IMR-90 (cell line): ENCODE measurements at regions not wholly inside any gene's neighbourhood (a gene's known extent, or its start where the extent isn't known, plus 50 kb on each side); places are given as distances from the start of the nearest gene placed in this dataset.
A peak's percentile ranks its signal among the peaks of the same experiment; 100 is the strongest.

Experiments used
- ATAC-seq: fragments of 200-7000 bp; cut with Tn5 transposase; 2 replicates; pipeline ENCODE4 v1.9.1; 2020; ENCODE audit warnings: low read depth, mild to moderate bottlenecking, moderate library complexity
- BruUV-seq: library from RNA; stranded (reverse); fragments of 400-500 nt; replicated peaks from 2 replicates; lab custom pipeline; 2021; lab: Mats Ljungman, UMichigan
- CTCF ChIA-PET: fragments of 300-600 bp; formaldehyde crosslinking; extraction: SDS; loops from one replicate; lab custom pipeline; 2021; ENCODE audit warnings: antibody characterized with exemption; lab: Yijun Ruan, JAX
- POLR2A ChIA-PET: fragments of 300-600 bp; sonication (Branson Sonifier 250); formaldehyde crosslinking; loops from one replicate; lab custom pipeline; 2022; ENCODE audit warnings: antibody characterized with exemption; ENCODE audit not compliant: unreplicated experiment; lab: Charles Lee
- DNase-seq: peaks from one replicate; pipeline ENCODE4 v3.0.0; 2013
- H2AFZ ChIP-seq: replicated peaks from 2 replicates; pipeline ENCODE3; 2013; ENCODE audit warnings: low read length, mild to moderate bottlenecking; ENCODE audit not compliant: poor library complexity
- H2AK5ac ChIP-seq: 2 replicates; pipeline ENCODE4 v1.6.1; 2013; ENCODE audit warnings: low read depth, low read length, inconsistent platforms
- H2AK9ac ChIP-seq: replicated peaks from 2 replicates; pipeline ENCODE3; 2013; ENCODE audit warnings: mild to moderate bottlenecking, low read depth, low read length, moderate library complexity; ENCODE audit not compliant: poor library complexity
- H2BK120ac ChIP-seq: 2 replicates; pipeline ENCODE4 v1.6.1; 2013; ENCODE audit warnings: low read depth, low read length, inconsistent platforms
- H2BK15ac ChIP-seq: 3 replicates; pipeline ENCODE4 v1.6.1; 2013; ENCODE audit warnings: low read depth, low read length, inconsistent platforms
- H2BK20ac ChIP-seq: 2 replicates; pipeline ENCODE4 v1.6.1; 2013; ENCODE audit warnings: low read depth, mild to moderate bottlenecking, inconsistent platforms, low read length, moderate library complexity
- H2BK5ac ChIP-seq: 2 replicates; pipeline ENCODE4 v1.6.1; 2013; ENCODE audit warnings: mild to moderate bottlenecking, low read depth, low read length, inconsistent platforms; ENCODE audit not compliant: poor library complexity, severe bottlenecking
- H3K14ac ChIP-seq: replicated peaks from 2 replicates; pipeline ENCODE4 v1.6.1; 2013; ENCODE audit warnings: low read depth, low read length, inconsistent platforms
- H3K18ac ChIP-seq: 2 replicates; pipeline ENCODE4 v1.6.1; 2013; ENCODE audit warnings: low read depth, low read length, control low read depth
- H3K23ac ChIP-seq: 2 replicates; pipeline ENCODE4 v1.6.1; 2013; ENCODE audit warnings: low read depth, low read length, inconsistent platforms
- H3K27ac ChIP-seq: 2 replicates; pipeline ENCODE4 v1.5.1; 2013; ENCODE audit warnings: mild to moderate bottlenecking, control low read depth, low read length; ENCODE audit not compliant: insufficient read depth
- H3K27me3 ChIP-seq: 2 replicates; pipeline ENCODE4 v1.6.1; 2013; ENCODE audit warnings: low read length; ENCODE audit not compliant: control insufficient read depth, insufficient read depth
- H3K36me3 ChIP-seq: 2 replicates; pipeline ENCODE4 v1.6.1; 2013; ENCODE audit warnings: low read length, mixed read lengths; ENCODE audit not compliant: control insufficient read depth, insufficient read depth
- H3K4ac ChIP-seq: 2 replicates; pipeline ENCODE4 v1.6.1; 2013; ENCODE audit warnings: low read depth, low read length, inconsistent platforms
- H3K4me1 ChIP-seq: 2 replicates; pipeline ENCODE4 v1.6.1; 2013; ENCODE audit warnings: low read length, mixed read lengths; ENCODE audit not compliant: control insufficient read depth, insufficient read depth
- H3K4me2 ChIP-seq: 2 replicates; pipeline ENCODE4 v1.6.1; 2013; ENCODE audit warnings: low read depth, mild to moderate bottlenecking, control low read depth, low read length, moderate library complexity
- H3K4me3 ChIP-seq: 2 replicates; pipeline ENCODE4 v1.5.1; 2013; ENCODE audit warnings: low read depth, mild to moderate bottlenecking, control low read depth, low read length, moderate library complexity; ENCODE audit not compliant: insufficient read depth
- H3K56ac ChIP-seq: 2 replicates; pipeline ENCODE4 v1.6.1; 2013; ENCODE audit warnings: low read length, inconsistent platforms; ENCODE audit not compliant: insufficient read depth; ENCODE audit errors: extremely low read depth
- H3K79me1 ChIP-seq, 2 experiments: 2 replicates each; pipeline ENCODE4 v1.6.1; 2013; ENCODE audit warnings: low read length in 2 of 2, inconsistent platforms in 1 of 2, low read depth in 1 of 2
- H3K9ac ChIP-seq: 2 replicates; pipeline ENCODE4 v1.6.1; 2013; ENCODE audit warnings: low read depth, low read length, control low read depth
- H3K9me1 ChIP-seq: 2 replicates; pipeline ENCODE4 v1.6.1; 2013; ENCODE audit warnings: low read length, inconsistent platforms; ENCODE audit not compliant: insufficient read depth
- H3K9me3 ChIP-seq: 2 replicates; pipeline ENCODE4 v1.6.1; 2013; ENCODE audit warnings: low read length; ENCODE audit not compliant: control insufficient read depth, insufficient read depth
- H4K20me1 ChIP-seq: 2 replicates; pipeline ENCODE4 v1.6.1; 2013; ENCODE audit warnings: low read length, inconsistent platforms; ENCODE audit not compliant: insufficient read depth
- H4K5ac ChIP-seq: 2 replicates; pipeline ENCODE4 v1.6.1; 2013; ENCODE audit warnings: mild to moderate bottlenecking, low read depth, low read length, control low read depth
- H4K8ac ChIP-seq, 2 experiments: 2 replicates each; pipeline ENCODE4 v1.6.1; 2013; ENCODE audit warnings: low read depth in 2 of 2, low read length in 2 of 2, control low read depth in 1 of 2, inconsistent platforms in 1 of 2
- H4K91ac ChIP-seq: 2 replicates; pipeline ENCODE4 v1.6.1; 2013; ENCODE audit warnings: low read depth, low read length, inconsistent platforms; ENCODE audit not compliant: insufficient read depth
- USF2 ChIP-seq: fragments of 150-350 bp; IDR thresholded peaks from 2 replicates; pipeline ENCODE4 v1.6.1; 2017; ENCODE audit warnings: mild to moderate bottlenecking, antibody characterized with exemption, low read length, low read depth
- WGBS, 2 experiments: methylation state at CpG; one replicate each; pipeline versions ENCODE4 v1.1.5 to v1.1.7; 2013; ENCODE audit warnings: missing lambda C conversion rate in 2 of 2; ENCODE audit not compliant: insufficient read length in 1 of 2; ENCODE audit errors: extremely low coverage in 2 of 2; 5-methylcytosine and 5-hydroxymethylcytosine counted together
- dilution Hi-C: fragments of 300-500 bp; cut with HindIII; formaldehyde crosslinking; loops from one replicate; pipeline ENCODE4 v1.14.3; 2018; ENCODE audit warnings: low sequenced_read_pairs; ENCODE audit not compliant: unreplicated experiment
- in situ Hi-C: fragments of 300-500 bp; cut with MboI; formaldehyde crosslinking; loops from 3 replicates; pipeline ENCODE4 v1.14.3; 2019; ENCODE audit warnings: low sequenced_read_pairs, inconsistent platforms, mixed read lengths
- intact Hi-C: fragments of 100-400 bp; cut with micrococcal nuclease; formaldehyde crosslinking; loops from 2 replicates; pipeline ENCODE4 v1.10.0; 2022

GRCh38 chr2:120562218-120563005 lies 173.3 kb upstream of the GLI2 start:
- WGBS, 2 experiments, result 97% methylated on average over 6 of the region's 18 CpGs; no CpG with 5 or more reads in 1 of the 2 experiments
- peaks cover 3% of the 10 kb centered on the region; the same call in 1 of the 2 replicates for H3K27me3 ChIP-seq
- peak overlapping the region; percentile 99; the same call in 1 of the 2 replicates for H4K91ac ChIP-seq
- H3K23ac ChIP-seq, result no peak overlapping the region
- H3K9ac ChIP-seq, result no peak overlapping the region
- H2BK20ac ChIP-seq, result 0 out of 2 replicates have a peak overlapping the region, but pooled peaks have one; percentile 10
- H3K4me3 ChIP-seq, result no peak overlapping the region
- no peaks in the 10 kb centered on the region for H3K9me3 ChIP-seq
- peak overlapping the region; percentile 97; the same call in 2 of the 3 replicates for H2BK15ac ChIP-seq
- CTCF ChIA-PET, result no interaction called here
- in situ Hi-C loops (no loop called here), dilution Hi-C loops (no loop called here), intact Hi-C loops (no loop called here)
- no peak for DNase-seq
- no peaks in the 10 kb centered on the region for H4K20me1 ChIP-seq
- H2BK120ac ChIP-seq, result peak overlapping the region; percentile 97; the same call in 1 of the 2 replicates
- no peaks in the 10 kb centered on the region for H3K79me1 ChIP-seq
- H3K9me1 ChIP-seq, result peaks cover 32% of the 10 kb centered on the region
- no peak overlapping the region for H3K4me2 ChIP-seq
- TF ChIP-seq USF2, result no peak
- BruUV-seq, result no TSS peak
- no peak overlapping the region for H2AK9ac ChIP-seq
- no peak overlapping the region for H3K27ac ChIP-seq
- H2AFZ ChIP-seq, result no peak overlapping the region
- H3K4me1 ChIP-seq, result peaks cover 38% of the 10 kb centered on the region
- peak overlapping the region; percentile 96; the same call in 1 of the 2 replicates for H3K4ac ChIP-seq
- no peak overlapping the region for H3K56ac ChIP-seq
- no peaks in the 10 kb centered on the region for H3K36me3 ChIP-seq
- H4K8ac ChIP-seq, result peak overlapping the region in 1 of 2 experiments; percentile 33; a peak in 1 of 4 replicates
- peak overlapping the region; percentile 99 for H2AK5ac ChIP-seq
- H4K5ac ChIP-seq, result no peak overlapping the region
- POLR2A ChIA-PET, result no interaction called here
- no peak overlapping the region for H2BK5ac ChIP-seq
- H3K18ac ChIP-seq, result no peak overlapping the region
- peak overlapping the region; percentile 57; the same call in 1 of the 2 replicates for H3K14ac ChIP-seq
- ATAC-seq, result no peak
